SHP77 treated with DMSO at 0.1 percent for 48 hours (cell line): ENCODE measurements at regions not wholly inside any gene's neighbourhood (a gene's known extent, or its start where the extent isn't known, plus 50 kb on each side); places are given as distances from the start of the nearest gene placed in this dataset.
"Not testable (repeated sequence)": the region's sequence is repeated elsewhere in the genome, so short reads cannot be mapped to it uniquely, and the experiment has no call there.

ENCODE experiments used
- DNase-seq: peaks from one replicate; lab custom pipeline; 2025; lab: John Stamatoyannopoulos, UW

GRCh38 chr3:59191651-59192050 lies 141.8 kb upstream of the CFAP20DC start:
- DNase-seq = no peak

- DNase-seq = no peak
Observed at GRCh38 chr3:59189939-59190338, 140.1 kb upstream of the CFAP20DC start.

DNA sequence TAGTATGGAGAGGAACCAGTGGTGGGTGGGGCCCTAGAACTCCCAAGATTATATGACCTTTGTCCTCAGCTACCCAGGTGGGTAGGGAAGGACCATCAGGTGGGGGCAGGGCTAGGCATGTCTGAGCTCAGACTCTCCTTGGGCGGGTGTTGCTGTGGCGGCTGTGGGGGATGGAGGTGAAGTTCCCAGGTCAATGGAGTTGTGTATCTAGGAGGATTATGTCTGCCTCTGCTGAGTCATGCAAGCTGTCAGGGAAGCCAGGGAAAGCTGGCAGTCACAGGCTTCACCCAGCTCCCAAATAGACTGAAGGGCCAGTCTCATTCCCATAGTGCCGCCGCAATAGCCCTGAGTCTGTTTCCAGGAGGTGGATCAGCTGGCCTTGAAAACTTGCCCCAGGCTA lies 139.7 kb upstream of the CFAP20DC start:
- no peak for DNase-seq

- DNase-seq = no peak
Observed at GRCh38 chr3:59186725-59187124, 136.9 kb upstream of the CFAP20DC start.

DNA sequence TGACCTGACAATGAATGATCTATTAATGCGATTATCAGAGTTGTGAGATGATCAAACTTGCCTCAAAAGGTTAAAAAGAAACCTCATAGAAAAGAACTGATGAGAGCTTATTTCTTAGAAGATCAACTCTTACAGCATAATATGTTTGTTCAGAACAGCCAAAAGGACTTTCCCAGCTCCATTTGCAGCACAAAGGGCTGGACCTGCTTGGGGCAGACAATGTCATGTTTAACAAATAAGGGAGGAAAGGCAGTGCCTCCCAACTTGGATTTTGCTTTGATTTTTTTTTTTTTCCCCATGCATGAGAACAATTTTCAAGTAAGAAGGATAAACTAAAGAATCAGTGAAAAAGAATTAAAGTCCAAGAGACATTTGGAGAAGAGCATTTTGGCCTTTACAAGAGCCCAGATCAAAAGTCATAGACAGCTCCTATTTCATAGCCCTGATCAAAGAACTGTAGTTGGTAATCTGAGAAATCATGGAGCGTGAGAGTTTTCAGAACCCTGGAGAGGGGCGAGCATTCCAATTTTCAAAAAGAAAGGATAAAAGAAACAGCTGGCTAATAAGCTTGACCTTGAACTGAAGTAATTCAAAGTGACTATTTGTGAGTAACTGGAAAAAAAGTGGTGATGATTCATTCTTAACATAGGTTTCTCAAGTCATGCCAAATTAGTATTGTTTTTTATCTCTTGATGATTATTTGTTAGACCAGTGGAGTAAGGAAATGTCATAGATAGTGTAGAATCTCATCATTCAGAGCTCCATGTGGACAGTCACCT lies 136.0 kb upstream of the CFAP20DC start:
- no peak for DNase-seq

- no peak for DNase-seq
Observed at GRCh38 chr3:59180006-59180405, 130.2 kb upstream of the CFAP20DC start.

GRCh38 chr3:59178698-59179097 lies 128.9 kb upstream of the CFAP20DC start:
- no peak for DNase-seq

GRCh38 chr3:59171491-59171890 lies 121.7 kb upstream of the CFAP20DC start:
- DNase-seq = no peak

GRCh38 chr3:59170166-59170565 lies 120.3 kb upstream of the CFAP20DC start:
- not testable (repeated sequence) for DNase-seq

- DNase-seq = no peak
Observed at GRCh38 chr3:59167756-59168155, 117.9 kb upstream of the CFAP20DC start.

- DNase-seq = no peak
Observed at GRCh38 chr3:59163953-59164352, 114.1 kb upstream of the CFAP20DC start.

GRCh38 chr3:59161048-59161447 lies 111.2 kb upstream of the CFAP20DC start:
- DNase-seq = no peak

GRCh38 chr3:59160133-59160746 lies 110.4 kb upstream of the CFAP20DC start:
- DNase-seq = no peak

- DNase-seq = no peak
Observed at GRCh38 chr3:59153648-59154047, 103.8 kb upstream of the CFAP20DC start.

DNA sequence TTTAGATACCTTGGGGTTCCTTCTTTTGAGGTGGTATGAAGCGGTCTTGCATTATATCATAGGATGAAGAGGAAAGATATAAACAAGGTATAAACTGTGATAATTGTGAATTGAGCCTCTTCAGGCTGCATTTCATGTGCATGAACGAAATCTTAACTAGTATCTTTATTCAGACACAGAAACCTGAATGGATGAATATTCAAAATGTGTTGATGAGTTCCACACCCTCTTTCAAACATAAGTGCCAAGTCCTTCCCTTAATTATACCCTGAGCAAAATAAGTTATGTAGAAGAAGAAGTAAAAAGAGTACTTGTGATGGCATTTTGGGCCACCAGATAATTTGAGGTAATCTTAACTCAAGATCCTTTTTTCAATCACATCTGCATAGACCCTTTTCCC lies 103.1 kb upstream of the CFAP20DC start:
- DNase-seq = no peak

- no peak for DNase-seq
Observed at GRCh38 chr3:59150039-59150438, 100.2 kb upstream of the CFAP20DC start.

DNA sequence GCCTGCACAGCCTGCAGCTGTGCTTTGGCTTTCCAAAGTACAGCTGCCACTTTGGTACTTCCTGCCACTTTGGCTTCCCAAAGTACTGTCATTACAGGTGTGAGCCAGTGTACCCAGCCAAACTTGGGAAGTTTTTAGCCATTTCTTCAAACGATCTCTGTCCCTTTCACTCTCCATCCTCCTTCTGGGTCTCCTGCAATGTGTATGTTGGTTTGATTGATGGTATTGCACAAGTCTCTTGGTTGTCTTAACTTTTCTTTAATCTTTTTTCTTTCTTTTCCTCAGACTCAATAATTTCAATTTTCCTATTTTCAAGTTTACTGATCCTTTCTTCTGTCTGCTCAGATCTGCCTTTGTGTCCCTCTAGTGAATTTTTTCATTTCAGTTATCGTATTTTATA lies 99.3 kb upstream of the CFAP20DC start:
- DNase-seq = no peak

- DNase-seq = no peak
Observed at GRCh38 chr3:59143447-59143846, 93.6 kb upstream of the CFAP20DC start.

DNA sequence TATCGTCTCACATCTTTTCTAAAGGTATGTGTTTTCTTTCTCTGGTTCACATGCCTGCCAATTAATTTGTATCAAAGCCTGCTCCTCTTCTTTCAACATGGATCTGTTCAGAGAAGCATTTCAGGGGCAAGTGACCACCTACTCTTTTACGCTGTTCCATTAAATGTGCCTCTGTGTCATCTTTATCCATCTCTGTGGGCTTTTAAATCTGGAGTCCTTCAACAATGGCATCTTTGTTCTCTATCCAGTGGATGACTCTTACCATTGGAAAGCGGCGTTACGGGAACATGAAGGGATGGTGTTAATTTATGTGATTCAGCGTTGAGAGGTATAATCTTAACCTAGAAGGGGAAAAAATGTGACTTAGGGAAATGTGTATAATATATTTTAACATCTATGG lies 92.7 kb upstream of the CFAP20DC start:
- DNase-seq = no peak

- DNase-seq = no peak
Observed at GRCh38 chr3:59138966-59139365, 89.1 kb upstream of the CFAP20DC start.

- no peak for DNase-seq
Observed at GRCh38 chr3:59137415-59137814, 87.6 kb upstream of the CFAP20DC start.

- DNase-seq = no peak
Observed at GRCh38 chr3:59136081-59136480, 86.3 kb upstream of the CFAP20DC start.

- DNase-seq = no peak
Observed at GRCh38 chr3:59135096-59135495, 85.3 kb upstream of the CFAP20DC start.

GRCh38 chr3:59133311-59133710 lies 83.5 kb upstream of the CFAP20DC start:
- DNase-seq = no peak
